SH-SY5Y (cell line): ENCODE measurements at regions not wholly inside any gene's neighbourhood (a gene's known extent, or its start where the extent isn't known, plus 50 kb on each side); places are given as distances from the start of the nearest gene placed in this dataset.

ENCODE experiments used
- GATA2 ChIP-seq: IDR thresholded peaks from 2 replicates; pipeline ENCODE4 v1.6.1; 2011; ENCODE audit warnings: mild to moderate bottlenecking, low read depth, low read length
- GATA3 ChIP-seq: IDR thresholded peaks from 2 replicates; pipeline ENCODE4 v1.6.1; 2011; ENCODE audit warnings: low read depth, mild to moderate bottlenecking, low read length, moderate library complexity

DNA sequence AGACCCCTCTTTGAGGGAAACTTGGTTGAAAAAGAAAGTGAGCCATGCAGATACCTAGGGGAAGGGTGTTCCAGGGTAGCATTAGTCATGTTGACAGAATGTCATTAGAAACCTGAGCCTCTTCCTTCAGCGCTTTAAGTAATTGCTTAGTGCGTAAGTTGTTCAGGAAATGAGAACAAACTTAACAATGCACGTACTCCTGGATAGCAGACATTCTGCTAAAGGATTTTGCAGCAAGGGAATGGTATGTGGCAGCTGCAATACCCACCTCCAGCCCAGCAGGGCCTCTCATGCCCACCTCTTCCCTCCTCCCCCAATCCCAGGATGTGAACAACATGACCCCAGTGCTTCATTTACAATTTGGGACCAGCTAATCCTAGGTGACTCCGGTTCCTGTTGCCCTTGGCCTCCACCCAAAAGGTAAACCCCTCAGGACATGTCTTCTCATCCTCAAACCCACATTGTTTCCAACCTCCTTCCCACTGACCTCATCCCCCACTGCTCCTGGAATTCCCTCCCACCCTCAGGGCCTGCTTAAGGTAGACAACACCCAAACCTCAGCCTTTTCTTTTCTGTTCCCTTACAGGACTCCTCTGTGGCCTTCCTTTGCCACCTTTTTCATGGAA lies 98.0 kb upstream of the BCAR3 start:
- no peak for TF ChIP-seq GATA3
- TF ChIP-seq GATA2 = no peak
